Ishikawa (cell line): ENCODE measurements at regions not wholly inside any gene's neighbourhood (a gene's known extent, or its start where the extent isn't known, plus 50 kb on each side); places are given as distances from the start of the nearest gene placed in this dataset.

Experiments
- CEBPB ChIP-seq: IDR thresholded peaks from 2 replicates; pipeline ENCODE4 v1.6.1; 2012
- CREB1 ChIP-seq: IDR thresholded peaks from 2 replicates; pipeline ENCODE4 v1.6.1; 2012; ENCODE audit warnings: low read depth
- EP300 ChIP-seq: IDR thresholded peaks from 2 replicates; pipeline ENCODE4 v1.6.1; 2012; ENCODE audit warnings: borderline replicate concordance
- FOXM1 ChIP-seq: IDR thresholded peaks from 2 replicates; pipeline ENCODE4 v1.6.1; 2012; ENCODE audit warnings: low read depth, borderline replicate concordance
- MAX ChIP-seq: IDR thresholded peaks from 2 replicates; pipeline ENCODE4 v1.6.1; 2012
- NFIC ChIP-seq: IDR thresholded peaks from 2 replicates; pipeline ENCODE4 v1.6.1; 2012
- RAD21 ChIP-seq: IDR thresholded peaks from 2 replicates; pipeline ENCODE4 v1.6.1; 2012; ENCODE audit warnings: low read depth
- REST ChIP-seq: IDR thresholded peaks from 2 replicates; pipeline ENCODE4 v1.6.1; 2012; ENCODE audit warnings: low read depth, mild to moderate bottlenecking
- TAF1 ChIP-seq: IDR thresholded peaks from 2 replicates; pipeline ENCODE4 v1.6.1; 2012; ENCODE audit warnings: low read depth, mild to moderate bottlenecking
- TCF12 ChIP-seq: IDR thresholded peaks from 2 replicates; pipeline ENCODE4 v1.6.1; 2012; ENCODE audit warnings: low read depth
- USF1 ChIP-seq: IDR thresholded peaks from 2 replicates; pipeline ENCODE4 v1.6.1; 2012
- ZBTB7A ChIP-seq: IDR thresholded peaks from 2 replicates; pipeline ENCODE4 v1.6.1; 2012; ENCODE audit warnings: low read depth

DNA sequence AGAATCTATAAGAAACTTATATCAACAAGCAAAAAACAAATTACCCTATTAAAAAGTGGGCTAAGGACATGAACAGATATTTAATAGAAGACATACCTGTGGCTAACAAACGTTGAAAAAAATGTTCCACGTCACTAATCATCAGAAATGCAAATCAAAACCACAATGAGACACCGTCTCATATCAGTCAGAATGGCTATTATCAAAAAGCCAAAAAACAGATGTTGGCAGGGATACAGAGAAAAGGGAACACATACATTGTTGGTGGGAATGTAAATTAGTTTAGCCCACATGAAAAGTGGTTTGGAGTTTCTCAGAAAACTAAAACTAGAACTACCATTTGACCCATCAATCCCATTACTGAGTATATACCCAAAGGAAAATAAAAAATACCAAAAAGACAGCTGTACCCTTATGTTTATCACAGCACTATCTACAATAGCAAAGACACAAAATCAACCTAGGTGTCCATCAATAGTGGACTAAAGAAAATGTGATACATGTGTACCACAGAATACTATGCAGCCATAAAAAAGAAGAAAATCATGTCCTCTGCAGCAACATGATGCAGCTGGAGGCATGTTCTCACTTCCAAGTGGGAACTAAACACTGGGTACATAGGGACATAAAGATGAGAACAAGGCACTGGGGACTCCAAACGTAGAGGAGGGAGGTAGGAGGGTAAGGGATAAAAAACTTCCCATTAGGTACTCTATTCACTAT, 83.8 kb upstream of the TMEM168 start:
- TF ChIP-seq CREB1 = no peak
- TF ChIP-seq TAF1 = no peak
- TF ChIP-seq CEBPB = no peak
- TF ChIP-seq FOXM1 = no peak
- TF ChIP-seq USF1 = no peak
- no peak for TF ChIP-seq TCF12
- TF ChIP-seq MAX = no peak
- no peak for TF ChIP-seq EP300
- TF ChIP-seq RAD21 = no peak
- no peak for TF ChIP-seq ZBTB7A
- no peak for TF ChIP-seq NFIC
- no peak for TF ChIP-seq REST
